PC-3 (cell line): ENCODE measurements at regions not wholly inside any gene's neighbourhood (a gene's known extent, or its start where the extent isn't known, plus 50 kb on each side); places are given as distances from the start of the nearest gene placed in this dataset.

Experiments
- ATAC-seq: fragments of 200-7000 bp; cut with Tn5 transposase; 2 replicates; pipeline ENCODE4 v1.9.1; 2020; ENCODE audit warnings: mild to moderate bottlenecking, moderate library complexity
- BruUV-seq: library from RNA; stranded (reverse); fragments of 400-500 nt; replicated peaks from 2 replicates; lab custom pipeline; 2021; lab: Mats Ljungman, UMichigan
- CTCF ChIA-PET: fragments of 300-600 bp; sonication (Branson Sonifier 250); formaldehyde crosslinking; loops from one replicate; lab custom pipeline; 2022; ENCODE audit warnings: antibody characterized with exemption; lab: Charles Lee
- POLR2A ChIA-PET: fragments of 300-600 bp; sonication (Branson Sonifier 250); formaldehyde crosslinking; loops from one replicate; lab custom pipeline; 2022; ENCODE audit warnings: antibody characterized with exemption; ENCODE audit not compliant: unreplicated experiment; lab: Charles Lee
- DNase-seq: peaks from one replicate; pipeline ENCODE4 v3.0.0-alpha.2; 2015
- H2AFZ ChIP-seq: fragments of 300-600 bp; sonication (generic); 2 replicates; pipeline ENCODE4 v1.6.0; 2016; ENCODE audit warnings: antibody characterized with exemption, low read length
- H3F3A ChIP-seq: fragments of 300-600 bp; sonication (generic); one replicate; pipeline ENCODE4 v1.6.0; 2017; ENCODE audit warnings: antibody characterized with exemption, low read length, control low read depth, mild to moderate bottlenecking; ENCODE audit not compliant: unreplicated experiment
- H3K27ac ChIP-seq: fragments of 300-600 bp; sonication (generic); 2 replicates; pipeline ENCODE4 v1.5.1; 2016; ENCODE audit warnings: mild to moderate bottlenecking, low read length
- H3K27me3 ChIP-seq: fragments of 300-600 bp; sonication (generic); 2 replicates; pipeline ENCODE4 v1.6.1; 2016; ENCODE audit warnings: low read length, mixed read lengths
- H3K36me3 ChIP-seq: fragments of 300-600 bp; sonication (generic); 2 replicates; pipeline ENCODE4 v1.6.1; 2016; ENCODE audit warnings: low read depth, mixed run types, low read length, mixed read lengths
- H3K4me1 ChIP-seq: fragments of 300-600 bp; sonication (generic); 2 replicates; pipeline ENCODE4 v1.5.1; 2016; ENCODE audit warnings: low read length; ENCODE audit not compliant: insufficient read depth
- H3K4me2 ChIP-seq: fragments of 300-600 bp; sonication (generic); 2 replicates; pipeline ENCODE4 v1.6.0; 2016; ENCODE audit warnings: low read length
- H3K4me3 ChIP-seq: fragments of 300-600 bp; sonication (generic); 2 replicates; pipeline ENCODE4 v1.5.1; 2016; ENCODE audit warnings: mild to moderate bottlenecking, low read length, mixed read lengths
- H3K79me2 ChIP-seq: fragments of 300-600 bp; sonication (generic); 2 replicates; pipeline ENCODE4 v1.6.1; 2017; ENCODE audit warnings: low read length, mixed read lengths
- H3K9ac ChIP-seq: fragments of 300-600 bp; sonication (generic); 2 replicates; pipeline ENCODE4 v1.6.0; 2016; ENCODE audit warnings: mild to moderate bottlenecking, low read length
- H3K9me2 ChIP-seq: fragments of 300-600 bp; sonication (generic); replicated peaks from 2 replicates; pipeline ENCODE4 v1.6.1; 2016; ENCODE audit warnings: mixed run types, low read length, mixed read lengths
- H3K9me3 ChIP-seq: fragments of 300-600 bp; sonication (generic); 2 replicates; pipeline ENCODE4 v1.6.1; 2016; ENCODE audit warnings: low read length, mixed read lengths
- H4K20me1 ChIP-seq: fragments of 300-600 bp; sonication (generic); 2 replicates; pipeline ENCODE4 v1.6.1; 2016; ENCODE audit warnings: low read length, mixed read lengths
- CTCF ChIP-seq: fragments of 300-600 bp; sonication (generic); conservative IDR thresholded peaks from 2 replicates; pipeline ENCODE4 v1.5.1; 2017; ENCODE audit warnings: antibody characterized with exemption, low read depth, mild to moderate bottlenecking, low read length
- EZH2 ChIP-seq: fragments of 300-600 bp; sonication (generic); IDR thresholded peaks from one replicate; pipeline ENCODE4 v1.6.1; 2017; ENCODE audit warnings: antibody characterized with exemption, mild to moderate bottlenecking, low read length; ENCODE audit not compliant: unreplicated experiment
- EZH2phosphoT487 ChIP-seq: fragments of 300-600 bp; sonication (generic); IDR thresholded peaks from 2 replicates; pipeline ENCODE4 v1.6.1; 2018; ENCODE audit warnings: mild to moderate bottlenecking, antibody characterized with exemption, low read length, borderline replicate concordance
- intact Hi-C: fragments of 100-400 bp; cut with micrococcal nuclease; formaldehyde crosslinking; loops from 2 replicates; pipeline ENCODE4 v1.9.0; 2023

- Histone ChIP-seq H3K4me2 (no peak overlapping the region), H3K36me3 (no peaks in the 10 kb centered on the region), H3K9me2 (no peaks in the 10 kb centered on the region), H3K79me2 (no peaks in the 10 kb centered on the region), H3K9ac (no peak overlapping the region), H4K20me1 (no peaks in the 10 kb centered on the region), H2AFZ (no peak overlapping the region), H3K27ac (no peak overlapping the region), H3K27me3 (peaks cover 6% of the 10 kb centered on the region; the same call in 1 of the 2 replicates), H3K4me1 (no peaks in the 10 kb centered on the region), H3K4me3 (no peak overlapping the region), H3K9me3 (no peaks in the 10 kb centered on the region), H3F3A (no peaks in the 10 kb centered on the region)
- DNase-seq: no peak
- intact Hi-C loops: no loop called here
- ChIA-PET CTCF (no interaction called here), POLR2A (no interaction called here)
- no TSS peak for BruUV-seq
- no peak for TF ChIP-seq EZH2phosphoT487
- no peak for TF ChIP-seq EZH2
- TF ChIP-seq CTCF: no peak
- no peak for ATAC-seq
These were observed 396.6 kb upstream of the KCNN2 start for GRCh38 chr5:113965225-113965624.

GRCh38 chr5:113969901-113970300, 392.0 kb upstream of the KCNN2 start:
- Histone ChIP-seq H3K9me3 (no peaks in the 10 kb centered on the region), H3F3A (no peaks in the 10 kb centered on the region), H3K4me3 (no peak overlapping the region), H3K27ac (no peak overlapping the region), H2AFZ (no peak overlapping the region), H3K36me3 (no peaks in the 10 kb centered on the region), H3K9ac (no peak overlapping the region), H3K79me2 (no peaks in the 10 kb centered on the region), H4K20me1 (no peaks in the 10 kb centered on the region), H3K27me3 (peaks cover 1% of the 10 kb centered on the region; the same call in 1 of the 2 replicates), H3K9me2 (no peaks in the 10 kb centered on the region), H3K4me1 (no peaks in the 10 kb centered on the region), H3K4me2 (no peak overlapping the region)
- ChIA-PET POLR2A (no interaction called here), CTCF (no interaction called here)
- ATAC-seq (no peak), DNase-seq (no peak)
- TF ChIP-seq EZH2: no peak
- TF ChIP-seq EZH2phosphoT487: no peak
- TF ChIP-seq CTCF: no peak
- intact Hi-C loops: no loop called here
- no TSS peak for BruUV-seq

GRCh38 chr5:113971454-113971853, 390.4 kb upstream of the KCNN2 start:
- CTCF ChIA-PET: no interaction called here
- H3K9me2 ChIP-seq: no peaks in the 10 kb centered on the region
- H3K36me3 ChIP-seq: no peaks in the 10 kb centered on the region
- H3K27me3 ChIP-seq: no peaks in the 10 kb centered on the region
- H2AFZ ChIP-seq: no peak overlapping the region
- H3K27ac ChIP-seq: no peak overlapping the region
- H3F3A ChIP-seq: no peaks in the 10 kb centered on the region
- no TSS peak for BruUV-seq
- no peaks in the 10 kb centered on the region for H3K9me3 ChIP-seq
- no peak overlapping the region for H3K4me2 ChIP-seq
- TF ChIP-seq CTCF: no peak
- TF ChIP-seq EZH2: no peak
- no peak for TF ChIP-seq EZH2phosphoT487
- POLR2A ChIA-PET: no interaction called here
- intact Hi-C loops: no loop called here
- H3K9ac ChIP-seq: no peak overlapping the region
- no peaks in the 10 kb centered on the region for H3K4me1 ChIP-seq
- H3K4me3 ChIP-seq: no peak overlapping the region
- no peaks in the 10 kb centered on the region for H4K20me1 ChIP-seq
- H3K79me2 ChIP-seq: no peaks in the 10 kb centered on the region
- DNase-seq (no peak), ATAC-seq (no peak)
